GM19395 (cell line): ENCODE measurements at regions not wholly inside any gene's neighbourhood (a gene's known extent, or its start where the extent isn't known, plus 50 kb on each side); places are given as distances from the start of the nearest gene placed in this dataset.

ENCODE experiments used
- ATAC-seq: cut with Tn5 transposase; IDR thresholded peaks from one replicate; pipeline ENCODE4 v1.9.1; 2021; ENCODE audit warnings: mild to moderate bottlenecking, moderate library complexity; ENCODE audit not compliant: unreplicated experiment

- no peak for ATAC-seq
Observed at GRCh38 chr16:85562093-85562786, 50.9 kb upstream of the GSE1 start.

GRCh38 chr16:85563034-85563433 lies 50.1 kb upstream of the GSE1 start:
- no peak for ATAC-seq
